SK-N-SH (cell line): ENCODE measurements at regions not wholly inside any gene's neighbourhood (a gene's known extent, or its start where the extent isn't known, plus 50 kb on each side); places are given as distances from the start of the nearest gene placed in this dataset.

ENCODE experiments used
- CTCF ChIA-PET: fragments of 300-600, 350-600 bp; formaldehyde crosslinking; extraction: SDS; loops from one replicate; lab custom pipeline; 2021; lab: Yijun Ruan, JAX
- POLR2A ChIA-PET: fragments of 350-600 bp; sonication (Branson Sonifier 250); formaldehyde crosslinking; extraction: SDS; loops from one replicate; lab custom pipeline; 2020; ENCODE audit warnings: antibody characterized with exemption, inconsistent platforms; lab: Yijun Ruan, JAX
- DNase-seq: peaks from one replicate; pipeline ENCODE4 v3.0.0; 2012
- H2AFZ ChIP-seq: fragments of 200-600 bp; sonication (generic); 2 replicates; pipeline ENCODE4 v1.8.1; 2016; ENCODE audit warnings: antibody characterized with exemption, mild to moderate bottlenecking, low read depth
- H3F3A ChIP-seq: fragments of 200-600 bp; sonication (generic); replicated peaks from 2 replicates; pipeline ENCODE3; 2016; ENCODE audit warnings: antibody characterized with exemption, mild to moderate bottlenecking; ENCODE audit not compliant: insufficient read depth
- H3K27ac ChIP-seq, 2 experiments: fragments of 200-500 bp in 1 of 2; fragments of 200-600 bp in 1 of 2; sonication (Bioruptor generic) in 1 of 2; sonication (generic), shearing (Covaris generic) in 1 of 2; 2 replicates each; pipeline versions ENCODE4 v1.5.1 to v1.6.1; 2014 to 2016; ENCODE audit warnings: low read depth in 2 of 2, inconsistent platforms in 1 of 2, low read length in 1 of 2, mild to moderate bottlenecking in 1 of 2, mixed read lengths in 1 of 2
- H3K27me3 ChIP-seq: fragments of 200-600 bp; sonication (generic), shearing (Covaris generic); 2 replicates; pipeline ENCODE4 v1.6.1; 2016; ENCODE audit warnings: mixed run types; ENCODE audit not compliant: insufficient read depth
- H3K36me3 ChIP-seq, 2 experiments: fragments of 200-500 bp in 1 of 2; fragments of 200-600 bp in 1 of 2; sonication (Bioruptor generic) in 1 of 2; sonication (generic) in 1 of 2; replicated peaks in 1 of 2; 2 replicates each; pipeline versions ENCODE3 to v1.5.1; 2014 to 2016; ENCODE audit warnings: low read length in 1 of 2, mild to moderate bottlenecking in 1 of 2; ENCODE audit not compliant: insufficient read depth in 2 of 2, control insufficient read depth in 1 of 2
- H3K4me1 ChIP-seq, 2 experiments: fragments of 200-500 bp in 1 of 2; fragments of 200-600 bp in 1 of 2; sonication (Bioruptor generic) in 1 of 2; sonication (generic), shearing (Covaris generic) in 1 of 2; 2 replicates each; pipeline versions ENCODE4 v1.5.1 to v1.6.1; 2014 to 2016; ENCODE audit warnings: low read depth in 1 of 2, low read length in 1 of 2, mixed run types in 1 of 2; ENCODE audit not compliant: insufficient read depth in 2 of 2, control insufficient read depth in 1 of 2
- H3K4me2 ChIP-seq: fragments of 200-600 bp; sonication (generic), shearing (Covaris generic); 2 replicates; pipeline ENCODE4 v1.6.1; 2017; ENCODE audit warnings: mixed run types
- H3K4me3 ChIP-seq, 2 experiments: fragments of 200-500 bp in 1 of 2; fragments of 200-600 bp in 1 of 2; sonication (Bioruptor generic) in 1 of 2; sonication (generic), shearing (Covaris generic) in 1 of 2; 2 replicates each; pipeline versions ENCODE4 v1.5.1 to v1.8.1; 2014 to 2016; ENCODE audit warnings: low read depth in 2 of 2, inconsistent platforms in 1 of 2, low read length in 1 of 2, mild to moderate bottlenecking in 1 of 2, mixed read lengths in 1 of 2, moderate library complexity in 1 of 2
- H3K79me2 ChIP-seq: fragments of 200-600 bp; sonication (generic); 2 replicates; pipeline ENCODE4 v1.8.1; 2017; ENCODE audit warnings: mild to moderate bottlenecking; ENCODE audit not compliant: insufficient read depth
- H3K9ac ChIP-seq: fragments of 200-600 bp; sonication (generic); 2 replicates; pipeline ENCODE4 v1.6.1; 2017; ENCODE audit warnings: mixed run types
- H3K9me2 ChIP-seq: fragments of 200-600 bp; sonication (generic); 2 replicates; pipeline ENCODE4 v1.6.1; 2017; ENCODE audit warnings: mixed run types
- H3K9me3 ChIP-seq: fragments of 200-600 bp; sonication (generic); 2 replicates; pipeline ENCODE4 v1.6.1; 2017; ENCODE audit warnings: mixed run types, mild to moderate bottlenecking, moderate library complexity
- H4K20me1 ChIP-seq: fragments of 200-600 bp; sonication (generic); 2 replicates; pipeline ENCODE4 v1.6.1; 2017; ENCODE audit warnings: mild to moderate bottlenecking, mixed run types; ENCODE audit not compliant: insufficient read depth
- EP300 ChIP-seq, 2 experiments: IDR thresholded peaks; 2 replicates each; pipeline versions ENCODE4 v1.4.0 to v1.6.1; 2012; ENCODE audit warnings: borderline replicate concordance in 1 of 2, low read depth in 1 of 2, low read length in 1 of 2
- EZH2phosphoT487 ChIP-seq: fragments of 200-600 bp; sonication (generic); IDR thresholded peaks from 2 replicates; pipeline ENCODE4 v1.6.1; 2017; ENCODE audit warnings: low read depth, mixed run types, mild to moderate bottlenecking, antibody characterized with exemption, moderate library complexity, borderline replicate concordance
- MXI1 ChIP-seq: IDR thresholded peaks from 2 replicates; pipeline ENCODE4 v1.6.1; 2012; ENCODE audit warnings: mild to moderate bottlenecking, low read depth, low read length, improper control_type of control experiment
- NFIC ChIP-seq: IDR thresholded peaks from 2 replicates; pipeline ENCODE4 v1.4.0; 2012; ENCODE audit warnings: borderline replicate concordance
- RCOR1 ChIP-seq: fragments of 150-350 bp; IDR thresholded peaks from 2 replicates; pipeline ENCODE4 v1.6.1; 2017; ENCODE audit warnings: antibody characterized with exemption, low read length
- REST ChIP-seq: IDR thresholded peaks from 2 replicates; pipeline ENCODE4 v1.6.1; 2012; ENCODE audit warnings: mild to moderate bottlenecking, low read depth, low read length, moderate library complexity
- SIN3A ChIP-seq: IDR thresholded peaks from 2 replicates; pipeline ENCODE4 v1.6.1; 2012; ENCODE audit warnings: low read depth, mild to moderate bottlenecking, low read length, moderate library complexity, borderline replicate concordance
- USF1 ChIP-seq: IDR thresholded peaks from 2 replicates; pipeline ENCODE4 v1.4.0; 2012; ENCODE audit warnings: low read depth, borderline replicate concordance
- YY1 ChIP-seq: IDR thresholded peaks from 2 replicates; pipeline ENCODE4 v1.4.0; 2012; ENCODE audit warnings: low read depth, mild to moderate bottlenecking
- ZBTB33 ChIP-seq: IDR thresholded peaks from 2 replicates; pipeline ENCODE4 v1.4.0; 2012; ENCODE audit warnings: low read depth, borderline replicate concordance
- WGBS: methylation state at CpG from one replicate; pipeline ENCODE4 v1.1.6; 2017; ENCODE audit warnings: low lambda C conversion rate; 5-methylcytosine and 5-hydroxymethylcytosine counted together

GRCh38 chr10:124306520-124306919, 112.2 kb downstream of the OAT start:
- no peak for TF ChIP-seq REST
- TF ChIP-seq MXI1 = no peak
- TF ChIP-seq YY1 = no peak
- no peaks in the 10 kb centered on the region for H4K20me1 ChIP-seq
- ChIA-PET POLR2A (no interaction called here), CTCF (no interaction called here)
- no peak overlapping the region for H3K9ac ChIP-seq
- H3F3A ChIP-seq = no peaks in the 10 kb centered on the region
- WGBS = 1% methylated on average over 1 of the region's 1 CpG
- H2AFZ ChIP-seq = no peak overlapping the region
- H3K79me2 ChIP-seq = no peaks in the 10 kb centered on the region
- no peaks in the 10 kb centered on the region for H3K9me3 ChIP-seq
- H3K4me3 ChIP-seq = no peak overlapping the region
- H3K9me2 ChIP-seq = no peaks in the 10 kb centered on the region
- no peaks in the 10 kb centered on the region for H3K36me3 ChIP-seq
- H3K27me3 ChIP-seq = no peaks in the 10 kb centered on the region
- DNase-seq = no peak
- no peak overlapping the region for H3K4me2 ChIP-seq
- H3K27ac ChIP-seq = no peak overlapping the region
- H3K4me1 ChIP-seq = no peaks in the 10 kb centered on the region

- H3K9me2 ChIP-seq = no peaks in the 10 kb centered on the region
- ChIA-PET POLR2A (no interaction called here), CTCF (no interaction called here)
- no peaks in the 10 kb centered on the region for H3K4me1 ChIP-seq
- H3K4me3 ChIP-seq = no peak overlapping the region
- H2AFZ ChIP-seq = no peak overlapping the region
- H3K36me3 ChIP-seq = no peaks in the 10 kb centered on the region
- DNase-seq = no peak
- H3K27me3 ChIP-seq = no peaks in the 10 kb centered on the region
- no peaks in the 10 kb centered on the region for H3K9me3 ChIP-seq
- WGBS = 5% methylated on average over 1 of the region's 1 CpG
- no peak overlapping the region for H3K27ac ChIP-seq
- TF ChIP-seq EP300 (IDR thresholded peaks at IDR 0.05; ENCODE audit: borderline replicate concordance in 1 of 2, low read depth in 1 of 2, low read length in 1 of 2) (no peak), REST (no peak), ZBTB33 (no peak), RCOR1 (no peak), EZH2phosphoT487 (no peak), USF1 (no peak), SIN3A (no peak), NFIC (no peak)
- TF ChIP-seq, all 33 proteins: peak for 0
- H3K79me2 ChIP-seq = no peaks in the 10 kb centered on the region
- no peak overlapping the region for H3K4me2 ChIP-seq
- H3K9ac ChIP-seq = no peak overlapping the region
- H4K20me1 ChIP-seq = no peaks in the 10 kb centered on the region
- no peaks in the 10 kb centered on the region for H3F3A ChIP-seq
Measured at GRCh38 chr10:124305984-124306383, 112.7 kb downstream of the OAT start.
